ENCODE measurements at regions not wholly inside any gene's neighbourhood (a gene's known extent, or its start where the extent isn't known, plus 50 kb on each side); places are given as distances from the start of the nearest gene placed in this dataset.

- Histone ChIP-seq H3K79me1 (ENCODE audit: insufficient read depth, low read depth, low read length, poor library complexity, severe bottlenecking) (no peaks in the 10 kb centered on the region), H3K23ac (ENCODE audit: insufficient read length, low read depth, low read length) (no peak overlapping the region), H3K9ac (ENCODE audit: extremely low read depth, insufficient read length, low read length) (no peak overlapping the region), H3K23me2 (ENCODE audit: insufficient read length, low read depth, low read length, poor library complexity, severe bottlenecking) (no peaks in the 10 kb centered on the region), H3K56ac (ENCODE audit: insufficient read length, low read depth, low read length) (no peak overlapping the region), H3K27ac (ENCODE audit: insufficient read length, low read depth, low read length) (no peak overlapping the region), H2AFZ (ENCODE audit: low read length) (no peak overlapping the region), H3K18ac (ENCODE audit: insufficient read length, low read depth, low read length) (no peak overlapping the region), H2BK20ac (ENCODE audit: low read depth, low read length, poor library complexity, severe bottlenecking) (no peak overlapping the region), H3K14ac (ENCODE audit: insufficient read depth, low read length) (no peak overlapping the region), H4K8ac (replicated peaks; ENCODE audit: insufficient read length, low read depth, low read length) (no peak overlapping the region), H4K20me1 (ENCODE audit: control insufficient read depth, insufficient read depth, insufficient read length) (no peaks in the 10 kb centered on the region), H3K4ac (ENCODE audit: low read depth, low read length) (no peak overlapping the region), H3K9me3 (ENCODE audit: control insufficient read depth, low read depth, low read length) (peaks cover 5% of the 10 kb centered on the region), H3K4me1 (ENCODE audit: insufficient read depth, low read length) (no peaks in the 10 kb centered on the region), H3T11ph (ENCODE audit: low read length) (no peak overlapping the region), H3K27me3 (ENCODE audit: insufficient read depth, low read length) (no peaks in the 10 kb centered on the region), H3K4me2 (ENCODE audit: insufficient read depth, insufficient read length, low read length) (no peak overlapping the region), H4K91ac (ENCODE audit: insufficient read length, low read depth, low read length) (no peak overlapping the region), H2BK5ac (ENCODE audit: insufficient read length, low read length) (no peak overlapping the region), H4K5ac (ENCODE audit: insufficient read length, low read depth, low read length) (no peak overlapping the region), H2BK15ac (ENCODE audit: low read depth, low read length) (no peak overlapping the region), H2AK5ac (ENCODE audit: insufficient read length, low read length) (no peak overlapping the region), H2BK12ac (ENCODE audit: insufficient read length, low read depth, low read length) (no peak overlapping the region), H2BK120ac (ENCODE audit: low read depth, low read length, poor library complexity, severe bottlenecking) (no peak overlapping the region), H3K79me2 (ENCODE audit: insufficient read depth, low read length) (no peaks in the 10 kb centered on the region)
- peaks cover 5 to 15% (median 7%) of the 10 kb centered on the region in 3 experiments; a peak in 4 of 7 replicates for H3K36me3 Mint-ChIP-seq (ENCODE audit: insufficient read depth in 1 of 3, low read depth in 3 of 3)
- H3K27me3 Mint-ChIP-seq (ENCODE audit: low read depth), result peaks cover 6% of the 10 kb centered on the region
- H3K4me3 Mint-ChIP-seq, result no peak overlapping the region
- peaks cover 15 to 16% of the 10 kb centered on the region in 2 experiments for H3K4me1 Mint-ChIP-seq
- no peak overlapping the region for H3K27ac Mint-ChIP-seq
- no peak for TF ChIP-seq CTCF (conservative IDR thresholded peaks at IDR 0.05)
- DNase-seq, result no peak
- peaks cover 12 to 20% of the 10 kb centered on the region in 2 experiments for H3K9me3 Mint-ChIP-seq
- no CpG with 5 or more reads among the region's 3 CpGs for WGBS (ENCODE audit: extremely low coverage, insufficient read length, low lambda C conversion rate)
Measured at GRCh38 chr3:72559385-72559784, 288.9 kb downstream of the SHQ1 start.

All from H9 (cell line).